ENCODE measurements at regions not wholly inside any gene's neighbourhood (a gene's known extent, or its start where the extent isn't known, plus 50 kb on each side); places are given as distances from the start of the nearest gene placed in this dataset.

DNA sequence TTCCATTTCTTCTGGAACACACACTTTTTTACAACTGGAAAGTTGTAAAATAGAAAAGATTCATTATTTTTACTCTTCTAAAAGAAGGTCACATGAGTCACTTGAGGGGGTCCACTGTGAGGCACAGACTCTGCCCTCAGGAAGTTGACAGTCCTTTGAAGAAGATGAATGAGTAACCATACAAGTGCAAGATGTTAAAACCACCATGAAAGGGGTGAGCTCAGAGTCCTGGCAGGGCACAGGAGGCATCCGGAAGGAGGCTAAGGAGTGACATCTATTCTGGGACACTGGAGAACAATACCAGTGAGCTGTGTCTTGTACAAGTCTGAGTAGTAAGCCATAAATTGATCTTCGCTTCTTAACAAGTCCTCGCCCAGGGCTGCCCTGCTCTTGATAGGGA, 126.0 kb upstream of the FRMD6 start:
- H3K27me3 ChIP-seq (replicated peaks in 1 of 4; ENCODE audit: control insufficient read depth in 3 of 4, extremely low read depth in 1 of 4, insufficient read depth in 3 of 4, low read length in 3 of 4), result no peaks in the 10 kb centered on the region
- H2BK5ac ChIP-seq (ENCODE audit: low read depth, low read length), result no peak overlapping the region
- H3K23me2 ChIP-seq (ENCODE audit: low read depth, low read length), result no peaks in the 10 kb centered on the region; the same call in 1 of the 2 replicates
- peaks cover 0 to 3% (median 1%) of the 10 kb centered on the region in 4 experiments; a peak in 1 of 7 replicates for H3K4me1 ChIP-seq (replicated peaks in 1 of 4; ENCODE audit: control insufficient read depth in 3 of 4, insufficient read depth in 4 of 4, low read length in 3 of 4)
- H4K91ac ChIP-seq (replicated peaks; ENCODE audit: insufficient read length, low read length), result no peak overlapping the region
- H3K4me2 ChIP-seq (ENCODE audit: insufficient read depth in 1 of 2, low read depth in 2 of 2, low read length in 2 of 2), result no peak overlapping the region
- no peak overlapping the region for H4K5ac ChIP-seq (ENCODE audit: insufficient read length, low read depth, low read length)
- no peak overlapping the region for H3K27ac ChIP-seq (ENCODE audit: low read depth, low read length)
- no peaks in the 10 kb centered on the region for H3K9me3 ChIP-seq (ENCODE audit: insufficient read depth in 2 of 2, low read depth in 1 of 2, low read length in 1 of 2)
- DNase-seq (ENCODE audit: low read depth in 1 of 2, low spot score in 2 of 2), result no peak
- H2AFZ ChIP-seq (ENCODE audit: low read length), result no peak overlapping the region
- H2BK120ac ChIP-seq (replicated peaks; ENCODE audit: low read depth, low read length), result no peak overlapping the region
- no peak overlapping the region for H2BK15ac ChIP-seq (ENCODE audit: low read length)
- H3K4ac ChIP-seq (replicated peaks; ENCODE audit: insufficient read length, low read depth, low read length), result no peak overlapping the region
- H3K79me1 ChIP-seq (ENCODE audit: low read depth, low read length), result no peaks in the 10 kb centered on the region
- no peaks in the 10 kb centered on the region for H4K20me1 ChIP-seq (replicated peaks in 1 of 2; ENCODE audit: control insufficient read depth in 1 of 2, insufficient read depth in 2 of 2, low read length in 2 of 2)
- H3K4me3 ChIP-seq (ENCODE audit: extremely low read depth in 1 of 4, insufficient read depth in 2 of 4, low read depth in 3 of 4, low read length in 4 of 4), result no peak overlapping the region
- no peak overlapping the region for H2BK12ac ChIP-seq (ENCODE audit: low read depth, low read length)
- no peak overlapping the region for H4K8ac ChIP-seq (ENCODE audit: extremely low read depth, insufficient read depth, low read length)
- ChIA-PET CTCF (ENCODE audit: partially characterized antibody) (interaction anchor here (1.6 kb wide), 1 partner anchor 10 kb away, joined by 4 read pairs; no protein-coding TSS in a partner anchor), POLR2A (ENCODE audit: partially characterized antibody) (no interaction called here)
- H3K14ac ChIP-seq (ENCODE audit: insufficient read length), result no peak overlapping the region
- no peaks in the 10 kb centered on the region for H3K79me2 ChIP-seq (ENCODE audit: control insufficient read depth in 1 of 2, insufficient read depth in 2 of 2, low read length in 2 of 2)
- no peak overlapping the region for H3K9ac ChIP-seq (replicated peaks in 1 of 4; ENCODE audit: extremely low read depth in 1 of 4, low read depth in 3 of 4, low read length in 3 of 4)
- no peak overlapping the region for H3K18ac ChIP-seq (ENCODE audit: extremely low read depth, low read length)
- H2BK20ac ChIP-seq (ENCODE audit: low read length), result no peak overlapping the region
- no peaks in the 10 kb centered on the region for H3K36me3 ChIP-seq (ENCODE audit: control insufficient read depth in 2 of 4, insufficient read depth in 4 of 4, low read length in 3 of 4)
- WGBS, 2 experiments (ENCODE audit: extremely low coverage in 1 of 2, insufficient coverage in 1 of 2, insufficient read length in 1 of 2, insufficient replicate concordance in 2 of 2, low coverage in 1 of 2, low lambda C conversion rate in 2 of 2, missing lambda C conversion rate in 1 of 2), result 93% methylated on average over 3 of the region's 3 CpGs; no CpG with 5 or more reads in 1 of the 2 experiments
- H3K23ac ChIP-seq (ENCODE audit: insufficient read length), result no peak overlapping the region
- FAIRE-seq, result no peak
- no peak overlapping the region for H3K56ac ChIP-seq (replicated peaks; ENCODE audit: insufficient read length, low read depth, low read length)
- no peak overlapping the region for H2AK5ac ChIP-seq (ENCODE audit: low read depth, low read length)
- TF ChIP-seq, protein P1, sequence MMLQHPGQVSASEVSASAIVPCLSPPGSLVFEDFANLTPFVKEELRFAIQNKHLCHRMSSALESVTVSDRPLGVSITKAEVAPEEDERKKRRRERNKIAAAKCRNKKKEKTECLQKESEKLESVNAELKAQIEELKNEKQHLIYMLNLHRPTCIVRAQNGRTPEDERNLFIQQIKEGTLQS (IDR thresholded peaks at IDR 0.05; ENCODE audit: insufficient read depth, low read depth, low read length), result no peak
- TF ChIP-seq HDAC2 (IDR thresholded peaks at IDR 0.05; ENCODE audit: borderline replicate concordance in 1 of 2, low read depth in 2 of 2, low read length in 2 of 2) (no peak), YY1 (IDR thresholded peaks at IDR 0.05; ENCODE audit: low read depth, low read length) (no peak)

Data from H1 (cell line).